Stomach (tissue), 4 donors: ENCODE measurements at regions not wholly inside any gene's neighbourhood (a gene's known extent, or its start where the extent isn't known, plus 50 kb on each side); places are given as distances from the start of the nearest gene placed in this dataset.

Experiments
- CTCF ChIP-seq, 7 experiments: fragments of 450-650 bp in 4 of 7; fragments of 200-600 bp in 3 of 7; sonication (generic) in 3 of 7; IDR thresholded peaks; one replicate each; pipeline ENCODE4 v1.5.1; 2016 to 2019; ENCODE audit warnings: antibody characterized with exemption in 7 of 7, control low read depth in 2 of 7, mild to moderate bottlenecking in 1 of 7
- POLR2A ChIP-seq, 4 donors: fragments of 450-650 bp; IDR thresholded peaks; one replicate each; pipeline ENCODE4 v1.6.1; 2016; ENCODE audit warnings: antibody characterized with exemption in 4 of 4, control low read depth in 2 of 4, mild to moderate bottlenecking in 1 of 4, moderate library complexity in 1 of 4
- POLR2AphosphoS5 ChIP-seq, 3 donors: sonication (generic); formaldehyde crosslinking; IDR thresholded peaks; one replicate each; pipeline ENCODE4 v1.6.1; 2016; ENCODE audit warnings: antibody characterized with exemption in 3 of 3

DNA sequence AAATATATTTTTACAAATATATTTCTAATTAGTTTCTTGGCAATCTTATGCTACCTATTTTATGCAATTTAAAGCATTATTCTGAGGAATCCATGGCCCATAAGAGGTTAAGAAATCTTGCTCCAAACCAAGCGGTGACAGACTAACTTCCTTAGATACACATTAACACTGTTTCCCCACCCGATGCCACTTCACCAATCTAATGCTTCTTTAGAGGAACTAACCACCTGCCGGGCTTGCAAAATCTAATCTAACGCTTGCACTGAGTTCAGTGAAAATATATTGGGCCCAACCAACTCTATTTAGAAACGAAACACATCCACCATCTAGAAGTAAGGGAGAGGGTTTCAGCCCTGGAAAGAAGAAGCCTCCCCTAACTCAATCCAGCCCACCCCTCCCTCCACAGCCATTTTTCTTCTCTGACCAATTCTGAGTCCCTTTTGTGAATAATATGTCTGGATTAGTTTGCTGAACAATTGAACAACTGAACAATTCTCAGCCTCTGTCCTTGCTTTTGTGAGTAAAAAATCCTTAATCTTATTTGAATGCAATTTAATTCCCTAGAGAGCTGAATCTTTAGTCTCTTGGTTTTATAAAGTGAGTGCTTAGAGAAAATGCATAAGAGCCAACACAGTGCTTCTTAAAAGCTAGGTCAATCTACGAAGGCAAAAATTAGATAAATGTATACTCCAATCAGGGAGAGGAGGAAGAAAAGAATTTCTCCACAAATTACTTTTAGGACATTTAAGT is 150.4 kb upstream of the ADAMTS9 start:
- TF ChIP-seq POLR2AphosphoS5 (IDR thresholded peaks at IDR 0.05) (no peak), CTCF (IDR thresholded peaks at IDR 0.05) (no peak), POLR2A (IDR thresholded peaks at IDR 0.05) (no peak)
